MM.1S (cell line): ENCODE measurements at regions not wholly inside any gene's neighbourhood (a gene's known extent, or its start where the extent isn't known, plus 50 kb on each side); places are given as distances from the start of the nearest gene placed in this dataset.

Experiments used
- EZH2phosphoT487 ChIP-seq: fragments of 300-600 bp; sonication (generic); IDR thresholded peaks from 2 replicates; pipeline ENCODE4 v1.6.1; 2018; ENCODE audit warnings: antibody characterized with exemption, low read length
- TF ChIP-seq, protein P1 (sequence below): fragments of 300-600 bp; sonication (generic); IDR thresholded peaks from 2 replicates; pipeline ENCODE4 v1.5.1; 2016; ENCODE audit warnings: antibody characterized with exemption, low read length, mixed read lengths

DNA sequence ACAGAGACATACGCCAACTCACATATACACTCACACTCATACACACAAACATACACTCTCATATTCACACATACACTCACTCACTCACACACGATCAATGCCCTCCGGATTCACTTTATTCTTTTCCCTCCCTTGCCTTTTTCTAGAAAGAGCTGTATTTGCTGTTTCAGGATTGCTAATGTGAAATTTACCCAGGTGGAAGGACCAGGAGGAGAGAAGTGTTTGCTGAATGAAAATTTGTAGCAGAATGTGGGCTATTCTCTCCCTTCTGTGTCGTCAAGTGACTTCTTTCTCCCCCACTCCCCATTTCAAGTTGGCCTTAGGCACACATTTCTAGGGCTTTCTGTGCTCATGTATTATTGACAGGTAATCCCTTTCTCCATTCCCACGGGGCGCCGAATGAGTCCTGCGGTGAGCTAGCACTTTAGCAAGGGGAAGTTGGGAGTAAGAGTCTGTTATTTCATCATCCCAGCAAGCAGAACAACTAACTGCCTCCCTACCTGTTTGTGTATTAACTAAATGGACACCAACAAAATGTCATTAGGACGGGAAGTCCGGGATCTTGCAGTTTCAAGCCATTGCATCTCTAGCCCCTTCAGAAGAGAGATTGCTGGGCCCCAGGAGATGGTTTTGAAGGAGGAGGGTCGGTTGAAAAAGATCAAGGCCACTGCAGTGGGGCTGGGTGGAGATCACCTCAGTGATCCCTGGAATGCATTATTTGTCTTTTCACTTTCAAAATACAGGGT, 97.1 kb upstream of the TAF11L2 start:
- TF ChIP-seq, protein P1, sequence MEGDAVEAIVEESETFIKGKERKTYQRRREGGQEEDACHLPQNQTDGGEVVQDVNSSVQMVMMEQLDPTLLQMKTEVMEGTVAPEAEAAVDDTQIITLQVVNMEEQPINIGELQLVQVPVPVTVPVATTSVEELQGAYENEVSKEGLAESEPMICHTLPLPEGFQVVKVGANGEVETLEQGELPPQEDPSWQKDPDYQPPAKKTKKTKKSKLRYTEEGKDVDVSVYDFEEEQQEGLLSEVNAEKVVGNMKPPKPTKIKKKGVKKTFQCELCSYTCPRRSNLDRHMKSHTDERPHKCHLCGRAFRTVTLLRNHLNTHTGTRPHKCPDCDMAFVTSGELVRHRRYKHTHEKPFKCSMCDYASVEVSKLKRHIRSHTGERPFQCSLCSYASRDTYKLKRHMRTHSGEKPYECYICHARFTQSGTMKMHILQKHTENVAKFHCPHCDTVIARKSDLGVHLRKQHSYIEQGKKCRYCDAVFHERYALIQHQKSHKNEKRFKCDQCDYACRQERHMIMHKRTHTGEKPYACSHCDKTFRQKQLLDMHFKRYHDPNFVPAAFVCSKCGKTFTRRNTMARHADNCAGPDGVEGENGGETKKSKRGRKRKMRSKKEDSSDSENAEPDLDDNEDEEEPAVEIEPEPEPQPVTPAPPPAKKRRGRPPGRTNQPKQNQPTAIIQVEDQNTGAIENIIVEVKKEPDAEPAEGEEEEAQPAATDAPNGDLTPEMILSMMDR, result no peak
- TF ChIP-seq EZH2phosphoT487, result no peak
